PFSK-1 (cell line): ENCODE measurements at regions not wholly inside any gene's neighbourhood (a gene's known extent, or its start where the extent isn't known, plus 50 kb on each side); places are given as distances from the start of the nearest gene placed in this dataset.

Source experiments
- FOXP2 ChIP-seq: optimal IDR thresholded peaks from 2 replicates; pipeline ENCODE3; 2011; ENCODE audit warnings: borderline replicate concordance, control low read depth, inconsistent platforms; ENCODE audit not compliant: insufficient read depth; ENCODE audit errors: extremely low read length, extremely low read depth
- POLR2AphosphoS5 ChIP-seq: IDR thresholded peaks from 2 replicates; pipeline ENCODE4 v1.6.1; 2012; ENCODE audit warnings: low read depth, mild to moderate bottlenecking, control low read depth, low read length, moderate library complexity
- REST ChIP-seq, 2 experiments: IDR thresholded peaks; 2 replicates each; pipeline versions ENCODE4 v1.6.1 to v1.8.0; 2011 to 2012; ENCODE audit warnings: low read depth in 2 of 2, low read length in 2 of 2, control low read depth in 1 of 2, inconsistent platforms in 1 of 2, mild to moderate bottlenecking in 1 of 2, moderate library complexity in 1 of 2; ENCODE audit not compliant: insufficient read depth in 1 of 2
- SIN3A ChIP-seq: IDR thresholded peaks from 2 replicates; pipeline ENCODE4 v1.6.1; 2012; ENCODE audit warnings: mild to moderate bottlenecking, low read length, moderate library complexity, borderline replicate concordance; ENCODE audit not compliant: insufficient read depth
- TAF1 ChIP-seq: IDR thresholded peaks from 2 replicates; pipeline ENCODE4 v1.6.1; 2012; ENCODE audit warnings: low read length, control low read depth, borderline replicate concordance; ENCODE audit not compliant: insufficient read depth

- TF ChIP-seq POLR2AphosphoS5 = no peak
- no peak for TF ChIP-seq REST (IDR thresholded peaks at IDR 0.05; ENCODE audit: insufficient read depth in 1 of 2, low read depth in 2 of 2, low read length in 2 of 2)
- no peak for TF ChIP-seq TAF1
- no peak for TF ChIP-seq SIN3A
- no peak for TF ChIP-seq FOXP2
These were observed 167.6 kb downstream of the TLE3 start for GRCh38 chr15:69929905-69930630.
